ENCODE measurements at regions not wholly inside any gene's neighbourhood (a gene's known extent, or its start where the extent isn't known, plus 50 kb on each side); places are given as distances from the start of the nearest gene placed in this dataset.

- ATAC-seq (no peak), DNase-seq (no peak)
- Histone ChIP-seq H3K4me3 (no peak overlapping the region), H3K4me1 (ENCODE audit: low read depth) (peaks cover 53% of the 10 kb centered on the region), H3K36me3 (ENCODE audit: low read depth) (no peaks in the 10 kb centered on the region), H3K9me3 (no peaks in the 10 kb centered on the region)
- TF ChIP-seq, protein P1, sequence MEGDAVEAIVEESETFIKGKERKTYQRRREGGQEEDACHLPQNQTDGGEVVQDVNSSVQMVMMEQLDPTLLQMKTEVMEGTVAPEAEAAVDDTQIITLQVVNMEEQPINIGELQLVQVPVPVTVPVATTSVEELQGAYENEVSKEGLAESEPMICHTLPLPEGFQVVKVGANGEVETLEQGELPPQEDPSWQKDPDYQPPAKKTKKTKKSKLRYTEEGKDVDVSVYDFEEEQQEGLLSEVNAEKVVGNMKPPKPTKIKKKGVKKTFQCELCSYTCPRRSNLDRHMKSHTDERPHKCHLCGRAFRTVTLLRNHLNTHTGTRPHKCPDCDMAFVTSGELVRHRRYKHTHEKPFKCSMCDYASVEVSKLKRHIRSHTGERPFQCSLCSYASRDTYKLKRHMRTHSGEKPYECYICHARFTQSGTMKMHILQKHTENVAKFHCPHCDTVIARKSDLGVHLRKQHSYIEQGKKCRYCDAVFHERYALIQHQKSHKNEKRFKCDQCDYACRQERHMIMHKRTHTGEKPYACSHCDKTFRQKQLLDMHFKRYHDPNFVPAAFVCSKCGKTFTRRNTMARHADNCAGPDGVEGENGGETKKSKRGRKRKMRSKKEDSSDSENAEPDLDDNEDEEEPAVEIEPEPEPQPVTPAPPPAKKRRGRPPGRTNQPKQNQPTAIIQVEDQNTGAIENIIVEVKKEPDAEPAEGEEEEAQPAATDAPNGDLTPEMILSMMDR (IDR thresholded peaks at IDR 0.05), result no peak
- intact Hi-C loops (cut with DNase I, micrococcal nuclease), result loop anchor here in 1 of 2 donors (10.0 kb wide), 1 partner anchor 92 kb away; the partner anchor contains the start of gene ZNF608
These were observed 94.0 kb downstream of the ZNF608 start for GRCh38 chr5:124652514-124652819.

GRCh38 chr5:124651663-124652513 is 94.6 kb downstream of the ZNF608 start:
- peak; percentile 72 for ATAC-seq
- Histone ChIP-seq H3K4me1 (ENCODE audit: low read depth) (peaks cover 52% of the 10 kb centered on the region), H3K4me3 (peak overlapping the region; percentile 6), H3K36me3 (ENCODE audit: low read depth) (no peaks in the 10 kb centered on the region), H3K9me3 (no peaks in the 10 kb centered on the region)
- intact Hi-C loops (cut with DNase I, micrococcal nuclease), result loop anchor here in 1 of 2 donors (10.0 kb wide), 1 partner anchor 93 kb away; the partner anchor contains the start of gene ZNF608
- peak; percentile 84 to 90 (median 90) for DNase-seq
- TF ChIP-seq, protein P1 (IDR thresholded peaks at IDR 0.05), result no peak

- Histone ChIP-seq H3K9me3 (no peaks in the 10 kb centered on the region), H3K4me1 (ENCODE audit: low read depth) (peaks cover 48% of the 10 kb centered on the region), H3K4me3 (peak overlapping the region; percentile 6), H3K36me3 (ENCODE audit: low read depth) (no peaks in the 10 kb centered on the region)
- TF ChIP-seq, protein P1 (IDR thresholded peaks at IDR 0.05), result no peak
- intact Hi-C loops (cut with DNase I, micrococcal nuclease), result loop anchor here in 1 of 2 donors (10.0 kb wide), 1 partner anchor 94 kb away; the partner anchor contains the start of gene ZNF608
- DNase-seq (no peak), ATAC-seq (no peak)
These were observed 95.3 kb downstream of the ZNF608 start for GRCh38 chr5:124650951-124651662.

- no peak for DNase-seq
- H3K4me3 ChIP-seq, result no peak overlapping the region
- no peaks in the 10 kb centered on the region for H3K9me3 ChIP-seq
- TF ChIP-seq, protein P1 (IDR thresholded peaks at IDR 0.05), result no peak
- intact Hi-C loops (cut with DNase I, micrococcal nuclease), result loop anchor here in 1 of 2 donors (10.0 kb wide), 1 partner anchor 95 kb away; the partner anchor contains the start of gene ZNF608
- H3K4me1 ChIP-seq (ENCODE audit: low read depth), result peaks cover 41% of the 10 kb centered on the region
- H3K36me3 ChIP-seq (ENCODE audit: low read depth), result no peaks in the 10 kb centered on the region
- peak; percentile 26 for ATAC-seq
These were observed 96.3 kb downstream of the ZNF608 start for GRCh38 chr5:124650147-124650561.

- H3K4me3 ChIP-seq, result no peak overlapping the region
- no peaks in the 10 kb centered on the region for H3K36me3 ChIP-seq (ENCODE audit: low read depth)
- ATAC-seq (peak; percentile 79), DNase-seq (peak; percentile 76 to 89 (median 77))
- TF ChIP-seq, protein P1 (IDR thresholded peaks at IDR 0.05), result no peak
- no peaks in the 10 kb centered on the region for H3K9me3 ChIP-seq
- intact Hi-C loops (cut with DNase I, micrococcal nuclease), result loop anchor here in 1 of 2 donors (10.0 kb wide), 1 partner anchor 95 kb away; the partner anchor contains the start of gene ZNF608
- H3K4me1 ChIP-seq (ENCODE audit: low read depth), result peaks cover 36% of the 10 kb centered on the region
These were observed 96.8 kb downstream of the ZNF608 start for GRCh38 chr5:124649491-124650146.

Data from mucosa of descending colon (tissue), 3 donors.